Progenitor cell of endocrine pancreas (in vitro differentiated cells): ENCODE measurements at regions not wholly inside any gene's neighbourhood (a gene's known extent, or its start where the extent isn't known, plus 50 kb on each side); places are given as distances from the start of the nearest gene placed in this dataset.

Experiments
- DNase-seq: peaks from one replicate; pipeline ENCODE4 v3.0.0; 2021; ENCODE audit warnings: low spot score; ENCODE audit not compliant: unreplicated experiment
- H3K27ac Mint-ChIP-seq: 2 replicates; pipeline ENCODE4 v1.8.0; 2021; ENCODE audit warnings: mild to moderate bottlenecking, moderate library complexity, mixed read lengths
- H3K27me3 Mint-ChIP-seq: 2 replicates; pipeline ENCODE4 v1.8.0; 2021; ENCODE audit warnings: mixed read lengths
- H3K36me3 Mint-ChIP-seq: 2 replicates; pipeline ENCODE4 v1.8.0; 2022; ENCODE audit warnings: mixed read lengths; ENCODE audit not compliant: insufficient read depth
- H3K4me1 Mint-ChIP-seq: 2 replicates; pipeline ENCODE4 v1.8.0; 2021; ENCODE audit warnings: low read depth, mixed read lengths
- H3K4me3 Mint-ChIP-seq: 2 replicates; pipeline ENCODE4 v1.8.0; 2021; ENCODE audit warnings: low read depth, mild to moderate bottlenecking, moderate library complexity, mixed read lengths
- H3K9me3 Mint-ChIP-seq: 2 replicates; pipeline ENCODE4 v1.8.0; 2021; ENCODE audit warnings: low read depth, mixed read lengths
- TF ChIP-seq, protein P1 (sequence below): fragments of 200-600 bp; sonication (generic); IDR thresholded peaks from one replicate; pipeline ENCODE4 v1.5.0; 2021; ENCODE audit warnings: antibody characterized with exemption, mild to moderate bottlenecking; ENCODE audit not compliant: unreplicated experiment

DNA sequence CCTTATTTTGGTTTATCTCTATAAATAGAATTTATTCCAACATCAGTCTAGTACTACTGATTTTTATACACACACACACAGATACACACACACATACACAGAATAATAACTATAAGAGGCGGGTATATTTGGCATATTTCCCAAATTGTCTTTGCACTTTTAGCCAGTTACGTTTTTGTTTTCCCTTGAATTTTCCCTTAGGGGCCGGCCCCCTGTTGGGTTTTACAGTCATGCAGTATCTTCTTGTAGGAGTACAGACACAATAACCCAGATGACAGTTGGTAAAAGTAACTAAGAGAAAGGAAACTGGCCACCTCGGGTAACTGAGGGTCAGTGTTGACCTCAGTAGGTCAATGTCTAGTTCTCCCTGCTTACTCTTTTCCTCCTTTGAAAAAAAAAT is 50.9 kb downstream of the DISP1 start:
- Mint-ChIP-seq H3K27ac (no peak overlapping the region), H3K4me1 (peaks cover 7% of the 10 kb centered on the region), H3K9me3 (no peaks in the 10 kb centered on the region), H3K27me3 (no peaks in the 10 kb centered on the region), H3K36me3 (no peaks in the 10 kb centered on the region), H3K4me3 (no peak overlapping the region)
- TF ChIP-seq, protein P1, sequence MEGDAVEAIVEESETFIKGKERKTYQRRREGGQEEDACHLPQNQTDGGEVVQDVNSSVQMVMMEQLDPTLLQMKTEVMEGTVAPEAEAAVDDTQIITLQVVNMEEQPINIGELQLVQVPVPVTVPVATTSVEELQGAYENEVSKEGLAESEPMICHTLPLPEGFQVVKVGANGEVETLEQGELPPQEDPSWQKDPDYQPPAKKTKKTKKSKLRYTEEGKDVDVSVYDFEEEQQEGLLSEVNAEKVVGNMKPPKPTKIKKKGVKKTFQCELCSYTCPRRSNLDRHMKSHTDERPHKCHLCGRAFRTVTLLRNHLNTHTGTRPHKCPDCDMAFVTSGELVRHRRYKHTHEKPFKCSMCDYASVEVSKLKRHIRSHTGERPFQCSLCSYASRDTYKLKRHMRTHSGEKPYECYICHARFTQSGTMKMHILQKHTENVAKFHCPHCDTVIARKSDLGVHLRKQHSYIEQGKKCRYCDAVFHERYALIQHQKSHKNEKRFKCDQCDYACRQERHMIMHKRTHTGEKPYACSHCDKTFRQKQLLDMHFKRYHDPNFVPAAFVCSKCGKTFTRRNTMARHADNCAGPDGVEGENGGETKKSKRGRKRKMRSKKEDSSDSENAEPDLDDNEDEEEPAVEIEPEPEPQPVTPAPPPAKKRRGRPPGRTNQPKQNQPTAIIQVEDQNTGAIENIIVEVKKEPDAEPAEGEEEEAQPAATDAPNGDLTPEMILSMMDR: no peak
- DNase-seq: no peak

DNA sequence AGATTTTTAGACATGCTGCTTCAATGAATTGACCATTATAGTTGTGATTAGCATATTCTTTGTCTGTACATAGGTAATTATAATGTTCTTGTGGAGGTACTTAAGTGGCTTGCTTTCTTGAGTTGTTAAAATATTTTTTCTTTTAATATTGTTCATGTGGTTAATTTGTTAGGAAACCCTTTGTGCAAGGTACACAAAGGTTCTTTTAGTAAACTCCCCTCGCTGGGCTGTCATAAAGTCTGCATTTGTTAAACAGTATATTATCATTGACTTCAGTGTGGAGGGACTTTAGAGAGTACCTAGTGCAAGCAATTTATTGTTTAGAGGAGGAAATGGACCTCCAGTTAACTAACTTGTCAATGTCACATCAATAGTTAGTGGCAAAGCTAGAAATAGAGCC is 52.5 kb downstream of the DISP1 start:
- no peak overlapping the region for H3K27ac Mint-ChIP-seq
- peaks cover under 1% of the 10 kb centered on the region for H3K9me3 Mint-ChIP-seq
- TF ChIP-seq, protein P1: no peak
- H3K27me3 Mint-ChIP-seq: no peaks in the 10 kb centered on the region
- H3K36me3 Mint-ChIP-seq: peaks cover under 1% of the 10 kb centered on the region
- DNase-seq: no peak
- H3K4me3 Mint-ChIP-seq: no peak overlapping the region
- peaks cover 7% of the 10 kb centered on the region for H3K4me1 Mint-ChIP-seq

DNA sequence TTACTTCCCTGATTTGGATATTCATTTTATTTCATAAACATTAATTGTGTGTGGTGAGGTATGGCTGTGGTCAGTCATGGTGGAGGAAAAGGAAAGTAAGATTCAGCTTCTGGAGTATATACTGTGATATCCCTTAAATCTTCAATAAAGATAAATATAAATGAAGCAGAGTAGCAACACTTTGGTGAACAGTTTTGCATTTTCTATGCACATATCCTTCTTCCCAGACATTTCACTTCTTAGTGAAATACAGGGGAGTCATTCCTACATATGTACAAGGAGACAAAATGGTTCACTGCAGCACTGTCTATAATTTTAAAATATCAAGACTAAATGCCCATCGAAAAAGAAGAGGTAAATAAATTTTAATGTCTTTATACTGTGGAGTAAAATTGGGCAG is 61.3 kb downstream of the DISP1 start:
- H3K36me3 Mint-ChIP-seq: peaks cover 18% of the 10 kb centered on the region
- H3K27me3 Mint-ChIP-seq: no peaks in the 10 kb centered on the region
- H3K9me3 Mint-ChIP-seq: peaks cover 12% of the 10 kb centered on the region
- H3K4me1 Mint-ChIP-seq: peaks cover 6% of the 10 kb centered on the region
- DNase-seq: no peak
- H3K27ac Mint-ChIP-seq: no peak overlapping the region
- H3K4me3 Mint-ChIP-seq: no peak overlapping the region
- TF ChIP-seq, protein P1: no peak

DNA sequence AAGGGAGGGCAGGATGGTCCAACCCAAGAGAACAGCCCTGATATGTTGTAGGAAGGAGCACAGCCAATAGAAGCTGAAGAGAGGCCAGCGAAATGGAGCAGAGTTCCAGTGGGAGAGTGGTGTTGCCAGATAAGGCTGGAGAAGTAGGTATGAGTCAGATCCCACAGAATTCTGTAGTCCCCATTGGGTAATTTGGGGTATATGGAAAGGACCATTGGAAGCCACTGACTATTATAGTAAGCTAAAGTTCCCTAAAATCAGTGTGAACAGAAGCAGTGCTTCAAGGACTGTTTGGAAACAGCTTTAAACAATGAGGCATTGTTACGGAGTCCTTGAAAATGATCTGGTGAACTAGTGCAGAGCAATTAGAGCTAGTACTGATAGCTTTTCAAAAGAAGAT is 63.0 kb downstream of the DISP1 start:
- TF ChIP-seq, protein P1: no peak
- Mint-ChIP-seq H3K9me3 (peaks cover 7% of the 10 kb centered on the region), H3K4me1 (peaks cover 6% of the 10 kb centered on the region), H3K27ac (no peak overlapping the region), H3K27me3 (no peaks in the 10 kb centered on the region), H3K4me3 (no peak overlapping the region), H3K36me3 (peaks cover 14% of the 10 kb centered on the region)
- DNase-seq: no peak

DNA sequence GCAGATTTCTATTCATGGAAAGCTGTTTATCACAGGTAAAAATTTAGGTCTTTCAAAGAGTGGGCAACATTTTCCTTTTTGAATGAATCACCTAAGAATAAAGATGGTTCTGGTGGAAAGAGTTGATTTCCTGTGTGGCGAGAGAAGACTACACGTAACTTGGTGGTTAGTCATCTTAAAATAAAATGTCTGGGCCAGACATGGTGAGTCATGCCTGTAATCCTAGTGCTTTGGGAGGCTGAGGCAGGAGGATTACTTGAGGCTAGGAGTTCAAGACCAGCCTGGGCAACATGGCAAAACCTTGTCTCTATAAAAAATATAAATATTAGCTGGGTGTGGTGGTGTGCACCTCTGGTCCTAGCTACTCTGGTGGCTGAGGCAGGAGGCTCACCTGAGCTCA is 65.7 kb downstream of the DISP1 start:
- DNase-seq: no peak
- Mint-ChIP-seq H3K4me3 (no peak overlapping the region), H3K9me3 (peaks cover 3% of the 10 kb centered on the region), H3K27ac (no peak overlapping the region), H3K4me1 (peaks cover 6% of the 10 kb centered on the region), H3K27me3 (no peaks in the 10 kb centered on the region), H3K36me3 (peaks cover 2% of the 10 kb centered on the region)
- TF ChIP-seq, protein P1: no peak
